ENCODE measurements at regions not wholly inside any gene's neighbourhood (a gene's known extent, or its start where the extent isn't known, plus 50 kb on each side); places are given as distances from the start of the nearest gene placed in this dataset.

- ATAC-seq (replicated peaks; ENCODE audit: extremely low read depth, poor library complexity, severe bottlenecking) (no peak), DNase-seq (ENCODE audit: low spot score in 2 of 2) (no peak)
- Mint-ChIP-seq H3K9me3 (no peaks in the 10 kb centered on the region), H3K27ac (ENCODE audit: low read depth) (no peak overlapping the region), H3K4me1 (no peaks in the 10 kb centered on the region), H3K36me3 (ENCODE audit: insufficient read depth) (no peaks in the 10 kb centered on the region), H3K27me3 (peaks cover 42% of the 10 kb centered on the region), H3K4me3 (no peak overlapping the region)
Observed at GRCh38 chr10:29798921-29799690, 164.3 kb upstream of the SVIL start.

- ATAC-seq (replicated peaks; ENCODE audit: extremely low read depth, poor library complexity, severe bottlenecking) (no peak), DNase-seq (ENCODE audit: low spot score in 2 of 2) (no peak)
- peaks cover 50% of the 10 kb centered on the region for H3K27me3 Mint-ChIP-seq
Observed at GRCh38 chr10:29797616-29798015, 162.8 kb upstream of the SVIL start.

GRCh38 chr10:29795850-29796249, 161.1 kb upstream of the SVIL start:
- Mint-ChIP-seq H3K27ac (ENCODE audit: low read depth) (no peak overlapping the region), H3K4me3 (no peak overlapping the region), H3K27me3 (peaks cover 38% of the 10 kb centered on the region), H3K4me1 (no peaks in the 10 kb centered on the region), H3K9me3 (no peaks in the 10 kb centered on the region), H3K36me3 (ENCODE audit: insufficient read depth) (no peaks in the 10 kb centered on the region)
- DNase-seq (ENCODE audit: low spot score in 2 of 2) (no peak), ATAC-seq (replicated peaks; ENCODE audit: extremely low read depth, poor library complexity, severe bottlenecking) (no peak)

More at GRCh38 chr10:29797616-29798015, 162.8 kb upstream of the SVIL start:
- Mint-ChIP-seq H3K4me3 (no peak overlapping the region), H3K36me3 (ENCODE audit: insufficient read depth) (no peaks in the 10 kb centered on the region), H3K27ac (ENCODE audit: low read depth) (no peak overlapping the region), H3K9me3 (no peaks in the 10 kb centered on the region), H3K4me1 (no peaks in the 10 kb centered on the region)

GRCh38 chr10:29794776-29795611, 160.2 kb upstream of the SVIL start:
- DNase-seq (ENCODE audit: low spot score in 2 of 2) (no peak), ATAC-seq (replicated peaks; ENCODE audit: extremely low read depth, poor library complexity, severe bottlenecking) (no peak)
- Mint-ChIP-seq H3K36me3 (ENCODE audit: insufficient read depth) (no peaks in the 10 kb centered on the region), H3K27ac (ENCODE audit: low read depth) (no peak overlapping the region), H3K9me3 (no peaks in the 10 kb centered on the region), H3K4me1 (no peaks in the 10 kb centered on the region), H3K4me3 (no peak overlapping the region), H3K27me3 (peaks cover 38% of the 10 kb centered on the region)

- Mint-ChIP-seq H3K4me3 (no peak overlapping the region), H3K27ac (ENCODE audit: low read depth) (no peak overlapping the region), H3K27me3 (peaks cover 32% of the 10 kb centered on the region), H3K9me3 (no peaks in the 10 kb centered on the region), H3K36me3 (ENCODE audit: insufficient read depth) (no peaks in the 10 kb centered on the region), H3K4me1 (no peaks in the 10 kb centered on the region)
- ATAC-seq (replicated peaks; ENCODE audit: extremely low read depth, poor library complexity, severe bottlenecking): no peak
- DNase-seq (ENCODE audit: low spot score in 2 of 2): no peak
Observed at GRCh38 chr10:29791773-29792172, 157.0 kb upstream of the SVIL start.

- DNase-seq (ENCODE audit: low spot score in 2 of 2): no peak
- H3K27me3 Mint-ChIP-seq: peaks cover 35% of the 10 kb centered on the region
- H3K4me1 Mint-ChIP-seq: no peaks in the 10 kb centered on the region
- no peaks in the 10 kb centered on the region for H3K36me3 Mint-ChIP-seq (ENCODE audit: insufficient read depth)
- ATAC-seq (replicated peaks; ENCODE audit: extremely low read depth, poor library complexity, severe bottlenecking): no peak
- no peaks in the 10 kb centered on the region for H3K9me3 Mint-ChIP-seq
- H3K27ac Mint-ChIP-seq (ENCODE audit: low read depth): no peak overlapping the region
- no peak overlapping the region for H3K4me3 Mint-ChIP-seq
Observed at GRCh38 chr10:29790207-29790606, 155.4 kb upstream of the SVIL start.

- H3K4me1 Mint-ChIP-seq: no peaks in the 10 kb centered on the region
- H3K27me3 Mint-ChIP-seq: peaks cover 31% of the 10 kb centered on the region
- ATAC-seq (replicated peaks; ENCODE audit: extremely low read depth, poor library complexity, severe bottlenecking) (no peak), DNase-seq (ENCODE audit: low spot score in 2 of 2) (no peak)
- H3K9me3 Mint-ChIP-seq: no peaks in the 10 kb centered on the region
- H3K36me3 Mint-ChIP-seq (ENCODE audit: insufficient read depth): no peaks in the 10 kb centered on the region
- H3K27ac Mint-ChIP-seq (ENCODE audit: low read depth): no peak overlapping the region
- H3K4me3 Mint-ChIP-seq: no peak overlapping the region
Observed at GRCh38 chr10:29788113-29788512, 153.3 kb upstream of the SVIL start.

GRCh38 chr10:29785701-29786100, 150.9 kb upstream of the SVIL start:
- Mint-ChIP-seq H3K4me1 (no peaks in the 10 kb centered on the region), H3K27ac (ENCODE audit: low read depth) (no peak overlapping the region), H3K9me3 (no peaks in the 10 kb centered on the region), H3K27me3 (peaks cover 50% of the 10 kb centered on the region), H3K36me3 (ENCODE audit: insufficient read depth) (no peaks in the 10 kb centered on the region), H3K4me3 (no peak overlapping the region)
- ATAC-seq (replicated peaks; ENCODE audit: extremely low read depth, poor library complexity, severe bottlenecking): no peak
- no peak for DNase-seq (ENCODE audit: low spot score in 2 of 2)

- ATAC-seq (replicated peaks; ENCODE audit: extremely low read depth, poor library complexity, severe bottlenecking) (no peak), DNase-seq (ENCODE audit: low spot score in 2 of 2) (no peak)
- Mint-ChIP-seq H3K27me3 (peaks cover 61% of the 10 kb centered on the region), H3K36me3 (ENCODE audit: insufficient read depth) (no peaks in the 10 kb centered on the region), H3K9me3 (no peaks in the 10 kb centered on the region), H3K4me3 (no peak overlapping the region), H3K27ac (ENCODE audit: low read depth) (no peak overlapping the region), H3K4me1 (peaks cover 1% of the 10 kb centered on the region)
Observed at GRCh38 chr10:29784175-29784773, 149.5 kb upstream of the SVIL start.

GRCh38 chr10:29783201-29783947, 148.6 kb upstream of the SVIL start:
- Mint-ChIP-seq H3K9me3 (no peaks in the 10 kb centered on the region), H3K27me3 (peaks cover 70% of the 10 kb centered on the region), H3K27ac (ENCODE audit: low read depth) (no peak overlapping the region), H3K36me3 (ENCODE audit: insufficient read depth) (no peaks in the 10 kb centered on the region), H3K4me1 (peaks cover 4% of the 10 kb centered on the region), H3K4me3 (no peak overlapping the region)
- no peak for ATAC-seq (replicated peaks; ENCODE audit: extremely low read depth, poor library complexity, severe bottlenecking)
- DNase-seq (ENCODE audit: low spot score in 2 of 2): no peak

- no peak overlapping the region for H3K4me3 Mint-ChIP-seq
- DNase-seq (ENCODE audit: low spot score in 2 of 2) (no peak), ATAC-seq (replicated peaks; ENCODE audit: extremely low read depth, poor library complexity, severe bottlenecking) (no peak)
- H3K36me3 Mint-ChIP-seq (ENCODE audit: insufficient read depth): no peaks in the 10 kb centered on the region
- no peak overlapping the region for H3K27ac Mint-ChIP-seq (ENCODE audit: low read depth)
- peaks cover 67% of the 10 kb centered on the region for H3K27me3 Mint-ChIP-seq
- peaks cover 4% of the 10 kb centered on the region for H3K4me1 Mint-ChIP-seq
- H3K9me3 Mint-ChIP-seq: no peaks in the 10 kb centered on the region
Observed at GRCh38 chr10:29780639-29781038, 145.9 kb upstream of the SVIL start.

- no peaks in the 10 kb centered on the region for H3K36me3 Mint-ChIP-seq (ENCODE audit: insufficient read depth)
- H3K27ac Mint-ChIP-seq (ENCODE audit: low read depth): no peak overlapping the region
- ATAC-seq (replicated peaks; ENCODE audit: extremely low read depth, poor library complexity, severe bottlenecking) (no peak), DNase-seq (ENCODE audit: low spot score in 2 of 2) (no peak)
- peaks cover 63% of the 10 kb centered on the region for H3K27me3 Mint-ChIP-seq
- peaks cover 4% of the 10 kb centered on the region for H3K4me1 Mint-ChIP-seq
- no peak overlapping the region for H3K4me3 Mint-ChIP-seq
- H3K9me3 Mint-ChIP-seq: no peaks in the 10 kb centered on the region
Observed at GRCh38 chr10:29780096-29780495, 145.3 kb upstream of the SVIL start.

Measured in central memory CD8-positive, alpha-beta T cell (primary cell).